ENCODE measurements at regions not wholly inside any gene's neighbourhood (a gene's known extent, or its start where the extent isn't known, plus 50 kb on each side); places are given as distances from the start of the nearest gene placed in this dataset.

DNA sequence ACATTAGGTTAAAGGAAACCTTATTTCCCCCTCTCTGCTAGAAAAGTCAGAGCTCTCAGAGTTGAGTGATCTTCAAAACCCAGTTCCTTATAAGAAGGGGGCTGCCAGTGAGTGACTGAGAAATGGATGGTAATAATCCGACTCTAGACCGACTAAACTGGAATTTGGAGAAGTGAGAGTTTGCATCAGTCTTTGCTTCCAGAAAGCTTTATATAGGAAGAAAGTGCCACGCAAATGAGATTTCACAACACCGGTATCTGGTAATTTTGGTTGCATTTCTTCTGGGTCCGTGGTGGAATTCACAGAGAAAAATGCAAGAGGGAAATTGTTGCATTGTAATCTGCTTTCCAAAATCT, 271.4 kb downstream of the MAF start:
- Histone ChIP-seq H3K4me2 (ENCODE audit: low read length) (no peak overlapping the region), H3K79me2 (replicated peaks; ENCODE audit: insufficient read depth, low read length) (no peaks in the 10 kb centered on the region)

DNA sequence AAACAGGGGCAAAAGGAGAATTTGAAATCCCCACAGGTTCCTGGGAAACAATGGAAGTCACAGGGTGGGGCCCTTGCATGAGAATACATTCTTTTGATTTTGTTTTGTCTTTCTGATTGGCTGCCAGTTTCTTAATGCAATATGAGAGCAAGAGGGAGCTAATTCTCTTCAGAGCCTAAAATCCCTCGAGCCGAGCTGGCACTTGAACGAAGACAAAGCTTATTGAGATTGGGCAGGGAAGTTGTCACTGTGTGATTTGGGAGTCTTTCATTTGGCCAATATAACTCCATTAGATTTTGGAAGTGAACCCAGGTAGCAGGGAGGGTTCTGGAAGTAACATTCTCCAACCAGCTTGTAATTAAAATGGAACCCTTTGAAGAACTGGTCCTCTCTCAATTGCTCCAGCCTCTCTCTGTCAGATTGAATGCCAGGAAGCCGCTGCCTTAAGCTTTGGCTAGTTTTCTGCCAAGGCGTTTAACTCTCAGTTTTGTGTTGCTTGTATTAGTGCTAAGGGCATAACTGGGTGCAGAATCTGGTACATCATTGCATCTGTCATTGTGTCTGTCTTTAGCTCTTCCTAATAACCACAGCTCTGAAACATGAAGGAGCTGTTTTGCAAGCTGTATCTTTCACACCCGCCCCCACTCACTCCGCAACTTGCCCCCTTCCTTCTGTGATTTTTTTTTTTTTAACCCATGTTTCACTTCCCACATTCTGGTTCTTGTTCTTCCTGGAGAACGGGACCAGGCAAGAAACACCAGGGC, 272.0 kb downstream of the MAF start:
- H3K9me2 ChIP-seq (ENCODE audit: insufficient read depth, low read length), result no peaks in the 10 kb centered on the region

More for the DNA sequence above, 271.4 kb downstream of the MAF start:
- Histone ChIP-seq H3K9me3 (ENCODE audit: low read length) (no peaks in the 10 kb centered on the region), H2AFZ (ENCODE audit: low read depth, low read length) (no peak overlapping the region), H3K9ac (ENCODE audit: low read length) (no peak overlapping the region), H3K4me3 (ENCODE audit: low read length) (no peak overlapping the region), H4K20me1 (ENCODE audit: insufficient read depth) (no peaks in the 10 kb centered on the region), H3K9me2 (ENCODE audit: insufficient read depth, low read length) (no peaks in the 10 kb centered on the region), H3K27ac (ENCODE audit: low read length) (no peak overlapping the region), H3K27me3 (ENCODE audit: insufficient read depth, low read depth, low read length) (peaks cover 5% of the 10 kb centered on the region), H3K36me3 (ENCODE audit: insufficient read depth, low read length) (no peaks in the 10 kb centered on the region), H3F3A (ENCODE audit: insufficient read depth, low read length, poor library complexity, severe bottlenecking) (no peaks in the 10 kb centered on the region)
- no peak for TF ChIP-seq EP300 (conservative IDR thresholded peaks at IDR 0.05; ENCODE audit: poor library complexity, severe bottlenecking)
- TF ChIP-seq RAD21 (conservative IDR thresholded peaks at IDR 0.05), result no peak
- no peak for TF ChIP-seq TAF1 (IDR thresholded peaks at IDR 0.05; ENCODE audit: low read depth)
- TF ChIP-seq MXI1 (conservative IDR thresholded peaks at IDR 0.05; ENCODE audit: poor library complexity, severe bottlenecking), result no peak

More for the DNA sequence above, 272.0 kb downstream of the MAF start:
- H3K9ac ChIP-seq (ENCODE audit: low read length), result no peak overlapping the region
- no peak overlapping the region for H3K4me3 ChIP-seq (ENCODE audit: low read length)
- H3K79me2 ChIP-seq (replicated peaks; ENCODE audit: insufficient read depth, low read length), result no peaks in the 10 kb centered on the region
- H3K36me3 ChIP-seq (ENCODE audit: insufficient read depth, low read length), result no peaks in the 10 kb centered on the region
- no peaks in the 10 kb centered on the region for H3K9me3 ChIP-seq (ENCODE audit: low read length)
- no peaks in the 10 kb centered on the region for H3F3A ChIP-seq (ENCODE audit: insufficient read depth, low read length, poor library complexity, severe bottlenecking)
- TF ChIP-seq POLR2AphosphoS5 (IDR thresholded peaks at IDR 0.05) (no peak), EP300 (conservative IDR thresholded peaks at IDR 0.05; ENCODE audit: poor library complexity, severe bottlenecking) (no peak), EZH2 (IDR thresholded peaks at IDR 0.05; ENCODE audit: borderline replicate concordance, insufficient read depth, low read length, poor library complexity, severe bottlenecking) (no peak), SMC3 (conservative IDR thresholded peaks at IDR 0.05; ENCODE audit: poor library complexity) (no peak), MXI1 (conservative IDR thresholded peaks at IDR 0.05; ENCODE audit: poor library complexity, severe bottlenecking) (no peak), TAF1 (IDR thresholded peaks at IDR 0.05; ENCODE audit: low read depth) (no peak), RAD21 (conservative IDR thresholded peaks at IDR 0.05) (no peak)
- TF ChIP-seq, protein P1, sequence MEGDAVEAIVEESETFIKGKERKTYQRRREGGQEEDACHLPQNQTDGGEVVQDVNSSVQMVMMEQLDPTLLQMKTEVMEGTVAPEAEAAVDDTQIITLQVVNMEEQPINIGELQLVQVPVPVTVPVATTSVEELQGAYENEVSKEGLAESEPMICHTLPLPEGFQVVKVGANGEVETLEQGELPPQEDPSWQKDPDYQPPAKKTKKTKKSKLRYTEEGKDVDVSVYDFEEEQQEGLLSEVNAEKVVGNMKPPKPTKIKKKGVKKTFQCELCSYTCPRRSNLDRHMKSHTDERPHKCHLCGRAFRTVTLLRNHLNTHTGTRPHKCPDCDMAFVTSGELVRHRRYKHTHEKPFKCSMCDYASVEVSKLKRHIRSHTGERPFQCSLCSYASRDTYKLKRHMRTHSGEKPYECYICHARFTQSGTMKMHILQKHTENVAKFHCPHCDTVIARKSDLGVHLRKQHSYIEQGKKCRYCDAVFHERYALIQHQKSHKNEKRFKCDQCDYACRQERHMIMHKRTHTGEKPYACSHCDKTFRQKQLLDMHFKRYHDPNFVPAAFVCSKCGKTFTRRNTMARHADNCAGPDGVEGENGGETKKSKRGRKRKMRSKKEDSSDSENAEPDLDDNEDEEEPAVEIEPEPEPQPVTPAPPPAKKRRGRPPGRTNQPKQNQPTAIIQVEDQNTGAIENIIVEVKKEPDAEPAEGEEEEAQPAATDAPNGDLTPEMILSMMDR (IDR thresholded peaks at IDR 0.05; ENCODE audit: poor library complexity, severe bottlenecking), result no peak
- TF ChIP-seq, protein P2, sequence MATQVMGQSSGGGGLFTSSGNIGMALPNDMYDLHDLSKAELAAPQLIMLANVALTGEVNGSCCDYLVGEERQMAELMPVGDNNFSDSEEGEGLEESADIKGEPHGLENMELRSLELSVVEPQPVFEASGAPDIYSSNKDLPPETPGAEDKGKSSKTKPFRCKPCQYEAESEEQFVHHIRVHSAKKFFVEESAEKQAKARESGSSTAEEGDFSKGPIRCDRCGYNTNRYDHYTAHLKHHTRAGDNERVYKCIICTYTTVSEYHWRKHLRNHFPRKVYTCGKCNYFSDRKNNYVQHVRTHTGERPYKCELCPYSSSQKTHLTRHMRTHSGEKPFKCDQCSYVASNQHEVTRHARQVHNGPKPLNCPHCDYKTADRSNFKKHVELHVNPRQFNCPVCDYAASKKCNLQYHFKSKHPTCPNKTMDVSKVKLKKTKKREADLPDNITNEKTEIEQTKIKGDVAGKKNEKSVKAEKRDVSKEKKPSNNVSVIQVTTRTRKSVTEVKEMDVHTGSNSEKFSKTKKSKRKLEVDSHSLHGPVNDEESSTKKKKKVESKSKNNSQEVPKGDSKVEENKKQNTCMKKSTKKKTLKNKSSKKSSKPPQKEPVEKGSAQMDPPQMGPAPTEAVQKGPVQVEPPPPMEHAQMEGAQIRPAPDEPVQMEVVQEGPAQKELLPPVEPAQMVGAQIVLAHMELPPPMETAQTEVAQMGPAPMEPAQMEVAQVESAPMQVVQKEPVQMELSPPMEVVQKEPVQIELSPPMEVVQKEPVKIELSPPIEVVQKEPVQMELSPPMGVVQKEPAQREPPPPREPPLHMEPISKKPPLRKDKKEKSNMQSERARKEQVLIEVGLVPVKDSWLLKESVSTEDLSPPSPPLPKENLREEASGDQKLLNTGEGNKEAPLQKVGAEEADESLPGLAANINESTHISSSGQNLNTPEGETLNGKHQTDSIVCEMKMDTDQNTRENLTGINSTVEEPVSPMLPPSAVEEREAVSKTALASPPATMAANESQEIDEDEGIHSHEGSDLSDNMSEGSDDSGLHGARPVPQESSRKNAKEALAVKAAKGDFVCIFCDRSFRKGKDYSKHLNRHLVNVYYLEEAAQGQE (IDR thresholded peaks at IDR 0.05; ENCODE audit: borderline replicate concordance), result no peak
- H4K20me1 ChIP-seq (ENCODE audit: insufficient read depth), result no peaks in the 10 kb centered on the region
- no peak overlapping the region for H2AFZ ChIP-seq (ENCODE audit: low read depth, low read length)
- no peak overlapping the region for H3K4me2 ChIP-seq (ENCODE audit: low read length)
- no peak overlapping the region for H3K27ac ChIP-seq (ENCODE audit: low read length)
- peaks cover 5% of the 10 kb centered on the region for H3K27me3 ChIP-seq (ENCODE audit: insufficient read depth, low read depth, low read length)

Measured in neural cell (in vitro differentiated cells).